ENCODE measurements at regions not wholly inside any gene's neighbourhood (a gene's known extent, or its start where the extent isn't known, plus 50 kb on each side); places are given as distances from the start of the nearest gene placed in this dataset.

DNA sequence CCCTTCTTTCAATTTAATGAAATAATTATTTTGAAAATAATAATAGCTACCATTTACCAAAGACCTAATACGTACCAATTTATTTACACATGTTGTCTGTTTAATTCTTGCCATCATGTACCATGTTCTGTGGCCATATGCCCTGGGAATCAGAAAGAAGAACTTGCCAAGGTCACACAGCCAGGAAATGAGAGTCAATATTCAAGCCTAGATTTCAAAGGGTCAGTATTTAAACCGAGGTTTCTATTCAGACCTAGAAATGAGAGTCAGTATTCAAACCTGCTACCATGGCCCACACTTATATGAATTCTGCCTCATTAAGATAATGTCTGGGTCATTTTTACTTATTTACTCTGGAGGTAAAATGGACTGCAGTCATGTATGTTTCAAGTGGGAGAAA is 103.6 kb upstream of the TBL1XR1 start:
- no peak for DNase-seq (ENCODE audit: low read depth)

DNA sequence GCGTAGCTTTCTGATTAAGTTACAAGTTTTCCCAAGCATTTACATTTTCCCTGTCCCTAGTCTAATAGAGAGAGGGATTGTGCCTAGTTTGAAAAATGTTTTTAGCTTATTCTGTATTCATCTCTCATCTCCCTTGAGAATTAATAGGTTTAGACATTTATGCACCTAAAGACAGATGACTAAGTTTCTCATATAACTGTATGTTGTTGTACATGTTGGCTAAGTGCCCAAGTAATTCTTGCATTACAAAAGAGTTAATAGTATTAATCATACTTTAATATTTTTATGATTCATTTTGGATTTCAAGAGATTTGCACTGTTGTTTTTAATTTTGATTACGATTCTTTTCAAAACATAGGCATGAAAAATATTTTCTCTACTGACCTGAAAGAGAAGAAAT is 109.0 kb upstream of the TBL1XR1 start:
- DNase-seq (ENCODE audit: low read depth) = no peak

- DNase-seq (ENCODE audit: low read depth) = no peak
These were observed 110.1 kb upstream of the TBL1XR1 start for GRCh38 chr3:177307391-177307790.

GRCh38 chr3:177307826-177308225 is 110.5 kb upstream of the TBL1XR1 start:
- no peak for DNase-seq (ENCODE audit: low read depth)

- DNase-seq (ENCODE audit: low read depth) = no peak
These were observed 111.0 kb upstream of the TBL1XR1 start for GRCh38 chr3:177308286-177308685.

- DNase-seq (ENCODE audit: low read depth) = no peak
These were observed 111.6 kb upstream of the TBL1XR1 start for GRCh38 chr3:177308911-177309310.

DNA sequence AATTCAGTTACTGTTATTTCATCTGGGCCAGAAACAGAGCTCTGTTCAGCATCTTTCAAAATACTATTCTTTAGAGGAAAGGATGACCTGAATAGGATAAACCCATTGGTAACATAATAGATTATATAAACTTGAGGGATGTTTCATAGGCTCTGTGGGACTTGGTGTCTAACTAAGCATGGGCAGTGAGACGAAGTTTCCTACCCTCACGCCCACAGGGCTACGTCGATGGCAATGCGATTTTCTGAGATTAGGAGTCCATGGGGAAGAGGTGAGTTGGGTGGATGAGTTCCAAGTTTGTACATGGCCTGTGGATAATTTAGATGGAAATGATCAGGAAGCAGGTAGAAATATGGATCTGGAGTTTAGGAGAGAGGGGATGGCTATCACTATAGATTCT is 115.2 kb upstream of the TBL1XR1 start:
- no peak for DNase-seq (ENCODE audit: low read depth)

GRCh38 chr3:177314897-177315296 is 117.6 kb upstream of the TBL1XR1 start:
- DNase-seq (ENCODE audit: low read depth) = no peak

GRCh38 chr3:177317247-177317646 is 120.0 kb upstream of the TBL1XR1 start:
- DNase-seq (ENCODE audit: low read depth) = no peak

DNA sequence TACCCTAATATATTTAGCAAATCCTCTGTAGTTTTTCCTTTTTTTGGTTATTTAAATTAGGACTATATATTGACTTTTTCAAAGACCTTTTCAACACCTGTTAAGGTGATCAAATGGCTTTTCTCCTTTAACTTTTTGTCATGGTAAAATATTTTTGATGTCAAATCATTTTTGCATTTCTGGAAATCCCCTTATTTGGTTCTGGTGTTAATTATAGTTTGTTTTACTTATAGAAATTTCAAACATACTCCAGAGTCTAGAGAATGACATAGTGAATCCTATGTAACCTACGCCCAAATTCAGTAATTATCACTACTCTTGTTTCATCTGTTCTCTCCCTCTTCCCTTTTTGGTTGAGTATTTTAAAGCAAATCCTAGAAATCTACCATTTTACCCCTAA is 121.3 kb upstream of the TBL1XR1 start:
- DNase-seq (ENCODE audit: low read depth) = no peak

- DNase-seq (ENCODE audit: low read depth) = no peak
These were observed 123.5 kb upstream of the TBL1XR1 start for GRCh38 chr3:177320765-177321247.

DNA sequence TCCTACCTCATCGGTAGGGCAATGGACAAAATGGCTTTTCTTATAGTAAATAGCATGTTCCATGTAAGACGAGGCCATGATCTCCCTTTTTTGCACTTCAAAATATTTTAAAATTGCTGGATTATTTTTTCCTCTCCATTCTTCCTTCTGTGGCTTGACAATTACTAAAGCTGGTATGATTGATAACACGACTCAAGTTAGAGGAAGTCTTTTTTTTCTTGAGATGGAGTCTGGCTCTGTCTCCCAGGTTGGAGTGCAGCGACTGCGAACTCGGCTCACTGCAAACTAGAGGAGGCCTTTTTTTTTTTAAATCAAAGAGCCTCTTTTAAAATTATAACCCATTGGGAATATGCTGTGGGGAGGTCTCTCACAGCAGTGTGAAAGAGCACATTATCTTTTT is 124.5 kb upstream of the TBL1XR1 start:
- DNase-seq (ENCODE audit: low read depth) = no peak

GRCh38 chr3:177322881-177323280 is 125.6 kb upstream of the TBL1XR1 start:
- DNase-seq (ENCODE audit: low read depth) = no peak

GRCh38 chr3:177329854-177330253 is 132.6 kb upstream of the TBL1XR1 start:
- DNase-seq (ENCODE audit: low read depth) = no peak

DNA sequence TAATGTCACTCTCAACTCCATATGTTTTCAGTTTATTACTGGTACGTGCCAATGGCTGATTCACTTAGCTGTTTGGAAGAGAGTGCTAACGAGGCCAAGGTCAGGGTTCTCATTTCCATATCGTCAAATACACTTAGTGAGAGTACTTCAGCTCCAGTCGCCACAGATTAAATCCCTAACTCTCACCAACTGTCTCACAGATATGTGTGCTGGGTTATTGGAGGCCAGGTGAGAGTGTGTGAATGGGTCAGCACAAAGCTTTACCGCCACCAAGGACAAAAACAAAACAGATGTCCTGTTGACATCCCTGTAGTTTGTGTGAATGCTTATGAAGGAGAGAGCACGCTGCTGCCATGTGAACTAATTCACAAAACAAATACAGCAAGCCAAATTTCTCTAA is 133.5 kb upstream of the TBL1XR1 start:
- DNase-seq (ENCODE audit: low read depth) = no peak

DNA sequence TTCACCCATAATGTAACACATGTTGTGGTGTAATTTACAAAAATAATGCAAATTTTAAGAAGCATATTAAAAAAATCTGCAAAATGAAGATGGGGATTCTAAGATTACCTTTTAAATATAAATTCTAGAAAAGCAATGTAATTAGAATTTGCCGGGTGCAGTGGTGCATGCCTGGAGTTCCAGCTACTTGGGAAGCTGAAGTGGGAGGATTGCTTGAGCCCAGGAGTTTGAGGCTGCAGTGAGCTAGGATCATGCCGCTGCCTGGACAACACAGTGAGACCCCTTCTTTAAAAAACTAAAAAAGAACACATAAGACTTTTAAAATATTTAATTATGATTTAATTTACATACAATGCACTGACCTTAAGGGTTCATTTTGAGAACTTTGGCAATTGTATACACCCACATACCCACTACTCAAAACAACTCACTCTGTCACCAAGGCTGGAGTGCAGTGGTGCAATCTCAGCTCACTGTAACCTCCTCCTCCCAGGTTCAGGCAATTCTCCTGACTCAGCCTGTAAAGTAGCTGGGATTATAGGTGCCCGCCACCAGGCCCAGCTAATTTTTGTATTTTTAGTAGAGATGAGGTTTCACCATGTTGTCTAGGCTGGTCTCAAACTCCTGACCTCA is 134.0 kb upstream of the TBL1XR1 start:
- no peak for DNase-seq (ENCODE audit: low read depth)

GRCh38 chr3:177332955-177333354 is 135.7 kb upstream of the TBL1XR1 start:
- no peak for DNase-seq (ENCODE audit: low read depth)

GRCh38 chr3:177333533-177334520 is 136.5 kb upstream of the TBL1XR1 start:
- no peak for DNase-seq (ENCODE audit: low read depth)

DNA sequence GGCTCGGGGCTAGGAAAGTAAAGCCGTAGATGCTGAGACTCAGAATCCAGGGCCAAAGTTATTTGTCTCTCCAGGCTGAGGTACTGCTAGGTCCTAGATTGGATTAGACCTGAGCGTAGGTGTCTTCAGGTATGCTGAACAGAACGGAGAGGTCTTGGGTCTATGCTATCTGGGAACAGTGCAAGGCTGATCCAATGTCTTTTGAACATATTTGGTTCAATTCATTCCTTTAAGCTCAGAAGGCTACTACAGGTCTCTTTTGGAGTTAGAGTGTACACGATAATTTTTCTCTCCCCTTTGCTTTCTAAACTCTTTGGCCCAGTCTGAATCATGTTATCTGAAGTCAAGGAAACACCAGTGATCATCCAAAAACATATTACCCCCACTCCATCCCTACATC is 137.5 kb upstream of the TBL1XR1 start:
- DNase-seq (ENCODE audit: low read depth) = no peak

DNA sequence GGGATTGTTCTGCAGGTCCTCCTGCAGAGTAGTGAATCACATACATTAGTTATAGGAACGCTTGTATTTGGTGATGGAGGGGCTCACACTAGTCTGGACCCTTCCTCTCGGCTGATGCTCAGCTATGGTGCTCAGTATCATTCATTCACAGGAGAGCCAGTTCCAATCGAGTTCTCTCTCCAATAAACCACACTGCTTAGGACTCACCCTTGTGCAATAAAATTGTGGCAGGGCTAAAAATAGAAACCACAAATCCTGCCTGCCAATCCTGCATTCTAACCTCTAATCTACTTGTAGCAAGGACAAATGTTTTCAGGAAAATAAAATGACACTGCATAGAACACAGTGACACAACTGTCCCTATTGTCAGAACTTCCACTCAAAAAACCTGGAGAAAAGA is 138.4 kb upstream of the TBL1XR1 start:
- no peak for DNase-seq (ENCODE audit: low read depth)

DNA sequence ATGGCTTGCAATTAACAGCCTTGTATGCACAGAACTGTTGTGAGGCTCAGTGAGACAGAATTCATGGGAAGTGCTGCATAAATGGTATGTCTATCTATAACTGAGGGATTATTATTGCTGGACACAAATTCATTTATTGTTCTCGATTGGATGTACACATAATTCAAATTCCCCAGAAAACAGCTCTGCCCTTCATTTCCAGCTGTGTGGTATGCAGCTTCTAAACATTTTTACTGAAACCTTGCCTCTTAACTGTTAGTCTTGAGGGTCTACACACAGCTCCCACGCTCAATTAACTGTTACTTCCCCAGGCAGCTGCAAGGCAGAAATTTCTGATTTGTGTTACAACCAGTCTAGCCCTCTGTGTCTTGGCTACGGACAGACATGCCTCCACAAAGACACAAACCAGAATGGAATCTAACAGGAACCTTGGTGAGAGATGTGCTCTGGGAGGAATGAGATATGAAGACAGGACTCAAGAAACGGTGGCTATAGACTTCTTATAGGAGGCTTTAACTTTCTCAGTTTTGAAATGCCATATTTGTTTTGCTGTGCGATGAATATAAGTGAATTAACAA is 139.7 kb upstream of the TBL1XR1 start:
- DNase-seq (ENCODE audit: low read depth) = no peak

- no peak for DNase-seq (ENCODE audit: low read depth)
These were observed 140.5 kb upstream of the TBL1XR1 start for GRCh38 chr3:177337541-177338331.
